GM18499 (cell line): ENCODE measurements at regions not wholly inside any gene's neighbourhood (a gene's known extent, or its start where the extent isn't known, plus 50 kb on each side); places are given as distances from the start of the nearest gene placed in this dataset.
"Not testable (repeated sequence)": the region's sequence is repeated elsewhere in the genome, so short reads cannot be mapped to it uniquely, and the experiment has no call there.

Source experiments
- ATAC-seq: cut with Tn5 transposase; IDR thresholded peaks from one replicate; pipeline ENCODE4 v1.9.1; 2021; ENCODE audit warnings: moderate number of reproducible peaks; ENCODE audit not compliant: insufficient read depth, unreplicated experiment

DNA sequence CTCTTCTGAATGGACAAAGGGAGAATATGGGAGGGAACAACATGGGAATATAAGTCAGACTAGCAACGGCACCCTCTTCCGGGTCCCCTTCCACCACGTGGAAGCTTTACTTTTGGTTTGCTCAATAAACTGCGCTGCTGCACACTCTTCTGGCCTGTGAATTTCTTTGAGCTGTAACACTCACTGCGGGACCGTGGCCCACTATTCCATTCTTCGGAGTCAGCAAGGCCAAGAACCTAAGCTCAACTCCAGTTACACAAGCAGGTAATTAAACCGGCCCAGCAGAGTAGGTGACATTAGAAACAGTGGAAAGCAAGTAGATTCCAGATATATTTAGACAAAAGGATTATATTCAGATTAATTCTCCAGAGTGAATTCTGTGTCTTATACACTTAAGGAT is 697.4 kb upstream of the NXPH2 start:
- no peak for ATAC-seq

DNA sequence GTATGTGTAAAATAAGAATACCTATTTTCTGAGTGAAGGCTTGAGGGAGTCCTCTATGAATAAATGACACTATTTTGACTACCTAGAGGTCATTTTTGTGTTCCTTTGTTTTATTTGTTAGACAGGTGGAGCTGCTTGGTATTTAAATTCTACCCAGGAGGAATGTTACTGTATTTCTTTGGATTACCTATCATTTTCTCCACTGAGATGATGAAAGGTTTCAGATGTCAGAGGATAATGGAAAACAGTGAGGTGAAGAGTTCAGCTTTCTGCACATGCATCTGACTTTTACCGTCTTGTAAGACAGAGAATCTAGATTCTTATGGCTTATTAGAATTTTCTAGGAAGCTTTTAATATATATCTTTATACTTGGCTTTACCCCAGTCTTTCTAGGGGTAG is 689.8 kb upstream of the NXPH2 start:
- ATAC-seq: no peak

DNA sequence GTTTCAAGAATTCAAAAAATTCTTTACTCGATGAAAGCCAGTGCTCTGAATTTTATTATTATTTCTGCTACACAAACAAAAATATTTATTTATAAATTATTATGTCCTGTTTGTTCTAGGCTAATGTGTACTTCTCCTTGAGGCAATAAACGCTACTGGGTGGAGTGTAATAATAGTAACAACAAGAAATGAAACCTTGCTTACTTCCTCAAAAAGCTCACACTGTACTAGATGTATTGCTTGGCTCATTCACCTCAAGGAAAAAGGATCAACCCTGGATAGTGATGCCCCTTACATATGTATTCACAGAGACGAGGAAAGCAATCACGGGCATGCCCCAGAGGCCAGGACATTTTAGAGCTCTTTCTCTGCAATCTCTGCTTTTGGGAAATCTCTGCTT is 685.6 kb upstream of the NXPH2 start:
- no peak for ATAC-seq

DNA sequence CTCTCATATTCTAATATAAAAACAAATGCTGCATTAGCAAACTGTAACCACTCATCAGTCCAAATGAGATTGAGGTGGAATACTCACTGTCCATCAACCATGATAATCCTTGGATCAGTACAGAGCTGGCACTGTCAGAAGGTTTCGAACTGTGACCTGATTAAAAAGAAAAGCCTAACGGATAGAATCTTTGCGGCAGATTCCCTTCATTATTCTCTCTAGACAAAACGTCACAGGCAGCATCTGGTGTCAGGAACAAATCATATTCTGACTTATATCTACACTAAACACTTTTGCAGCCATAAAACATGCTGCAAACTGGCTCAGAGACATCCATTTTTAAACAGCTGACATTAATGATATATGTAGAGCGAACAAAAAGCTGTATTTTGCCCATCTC is 677.7 kb upstream of the NXPH2 start:
- ATAC-seq: no peak

DNA sequence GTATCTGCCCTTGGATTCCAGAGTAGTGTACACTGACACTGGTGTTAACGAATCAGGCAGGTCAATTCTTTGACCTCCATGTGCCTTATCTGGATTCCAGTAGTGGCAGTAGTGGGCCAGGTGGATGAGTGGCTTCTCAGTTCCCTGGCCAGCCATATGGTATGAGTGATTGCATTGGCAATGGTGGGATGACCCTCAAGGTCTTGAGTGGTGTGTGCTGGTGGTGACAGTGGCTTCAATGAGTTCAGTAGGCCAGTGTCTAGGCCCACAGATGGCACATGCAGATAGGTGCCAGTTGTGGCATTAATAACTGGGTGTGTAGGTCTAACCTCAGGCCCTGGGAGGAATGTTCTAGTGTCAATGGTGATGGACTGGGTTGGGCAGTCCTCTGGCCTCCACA is 674.1 kb upstream of the NXPH2 start:
- no peak for ATAC-seq

DNA sequence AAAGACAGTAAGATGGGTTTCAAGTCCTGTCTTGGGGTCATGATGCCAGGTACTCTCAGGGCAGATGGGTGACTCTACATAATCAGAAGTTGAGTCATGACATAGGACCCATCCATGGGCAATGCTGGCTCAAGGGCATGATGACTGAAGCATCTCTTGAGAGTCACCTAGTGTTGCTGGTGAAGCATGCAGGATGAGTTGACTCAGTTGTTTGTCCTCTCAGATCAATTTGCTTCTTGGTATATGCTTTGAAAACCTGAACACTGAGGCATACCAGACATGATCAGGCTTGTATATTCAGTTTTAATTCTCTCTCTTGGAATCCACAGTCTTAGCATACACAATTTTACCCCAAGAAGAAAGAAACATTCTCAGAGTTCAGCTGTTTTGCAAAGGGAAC is 658.9 kb upstream of the NXPH2 start:
- no peak for ATAC-seq

DNA sequence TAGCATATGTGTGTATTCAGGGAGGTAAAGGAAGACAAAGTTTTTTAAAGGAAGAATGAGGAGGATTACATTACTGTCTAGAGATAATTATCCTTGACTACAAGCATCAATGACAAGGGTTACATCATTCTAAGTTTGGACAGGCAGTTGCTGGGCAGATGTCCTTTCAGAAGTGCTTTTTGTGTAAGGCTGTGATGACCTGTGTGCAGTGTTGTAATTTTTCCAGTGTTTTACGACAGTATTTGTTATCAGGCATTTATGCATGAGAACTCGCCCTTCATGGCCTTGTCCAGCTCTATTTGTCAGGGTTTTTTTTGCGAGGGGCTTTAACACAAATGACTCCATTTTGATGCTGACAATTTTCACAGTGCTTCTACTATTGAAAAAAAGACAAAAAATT is 658.3 kb upstream of the NXPH2 start:
- ATAC-seq: no peak

DNA sequence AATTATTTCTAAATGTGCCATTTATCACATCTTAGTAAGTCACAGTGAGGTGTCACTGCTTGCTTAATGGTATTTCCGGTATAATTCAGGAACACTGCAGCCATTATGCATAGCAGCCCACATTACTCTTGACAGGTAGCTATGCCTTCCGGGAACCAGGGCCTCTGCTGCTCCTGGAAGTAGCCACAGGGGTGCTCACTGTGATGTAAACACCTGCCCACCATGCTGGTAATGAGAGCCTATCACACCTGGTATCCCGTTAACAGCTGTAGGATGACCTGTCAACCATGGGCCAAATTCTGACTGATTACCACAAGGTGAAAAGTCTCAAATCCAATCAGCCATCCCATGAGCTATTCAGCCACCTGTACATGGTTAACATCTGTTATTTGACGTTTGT is 647.0 kb upstream of the NXPH2 start:
- no peak for ATAC-seq

GRCh38 chr2:139424101-139424500 is 643.9 kb upstream of the NXPH2 start:
- ATAC-seq: no peak

- no peak for ATAC-seq
Observed at GRCh38 chr2:139411236-139411635, 631.0 kb upstream of the NXPH2 start.

DNA sequence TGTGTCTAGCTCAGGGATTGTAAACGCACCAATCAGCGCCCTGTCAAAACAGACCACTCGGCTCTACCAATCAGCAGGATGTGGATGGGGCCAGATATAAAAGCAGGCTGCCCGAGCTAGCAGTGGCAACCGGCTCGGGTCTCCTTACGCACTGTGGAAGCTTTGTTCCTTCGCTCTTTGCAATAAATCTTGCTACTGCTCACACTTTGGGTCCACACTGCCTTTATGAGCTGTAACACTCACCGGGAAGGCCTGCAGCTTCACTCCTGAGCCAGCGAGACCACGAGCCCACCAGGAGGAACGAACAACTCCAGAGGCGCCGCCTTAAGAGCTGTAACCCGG is 630.6 kb upstream of the NXPH2 start:
- ATAC-seq: not testable (repeated sequence)

- not testable (repeated sequence) for ATAC-seq
Observed at GRCh38 chr2:139410147-139410832, 630.1 kb upstream of the NXPH2 start.

DNA sequence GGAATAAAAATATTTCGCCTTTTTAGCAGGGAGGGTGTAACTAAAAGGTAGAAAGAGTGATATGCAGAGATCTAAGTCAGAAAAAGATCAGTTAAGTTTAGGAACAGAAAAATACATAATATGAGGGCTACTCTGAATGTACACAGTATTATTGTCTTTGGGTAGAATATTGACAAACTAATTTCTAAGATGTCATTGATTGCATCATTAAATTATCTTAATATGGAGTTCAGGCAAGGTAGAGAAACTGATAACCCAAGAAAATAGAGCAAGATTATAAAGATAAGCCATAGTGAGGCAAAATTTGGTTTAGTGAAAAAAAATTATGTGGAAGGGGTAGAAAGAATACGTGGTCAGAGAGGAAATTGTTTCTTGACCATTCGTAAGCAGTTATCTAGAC is 629.0 kb upstream of the NXPH2 start:
- ATAC-seq: no peak

- ATAC-seq: no peak
Observed at GRCh38 chr2:139403948-139404347, 623.8 kb upstream of the NXPH2 start.

GRCh38 chr2:139394801-139395200 is 614.6 kb upstream of the NXPH2 start:
- no peak for ATAC-seq

- no peak for ATAC-seq
Observed at GRCh38 chr2:139389391-139389790, 609.2 kb upstream of the NXPH2 start.

- no peak for ATAC-seq
Observed at GRCh38 chr2:139386401-139386800, 606.2 kb upstream of the NXPH2 start.

GRCh38 chr2:139383532-139383931 is 603.3 kb upstream of the NXPH2 start:
- ATAC-seq: no peak

DNA sequence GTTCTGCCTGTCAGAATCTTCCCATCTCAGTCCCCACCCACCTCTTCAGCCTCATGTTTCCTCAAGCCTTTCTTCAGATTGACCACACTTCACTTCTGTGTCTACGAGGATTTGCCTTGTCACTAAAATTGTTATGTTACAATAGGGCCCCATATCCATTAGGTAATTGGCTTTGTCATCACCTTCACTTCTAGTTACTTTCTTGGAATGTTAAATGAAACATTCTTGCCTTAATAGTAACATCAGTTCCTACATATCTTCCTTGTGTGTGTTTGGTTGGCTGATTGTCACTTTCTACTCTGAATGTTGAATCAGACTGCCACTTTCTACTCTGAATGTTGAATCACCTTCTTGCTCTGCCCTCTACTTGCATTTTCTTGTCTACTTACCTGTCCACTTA is 599.9 kb upstream of the NXPH2 start:
- no peak for ATAC-seq

DNA sequence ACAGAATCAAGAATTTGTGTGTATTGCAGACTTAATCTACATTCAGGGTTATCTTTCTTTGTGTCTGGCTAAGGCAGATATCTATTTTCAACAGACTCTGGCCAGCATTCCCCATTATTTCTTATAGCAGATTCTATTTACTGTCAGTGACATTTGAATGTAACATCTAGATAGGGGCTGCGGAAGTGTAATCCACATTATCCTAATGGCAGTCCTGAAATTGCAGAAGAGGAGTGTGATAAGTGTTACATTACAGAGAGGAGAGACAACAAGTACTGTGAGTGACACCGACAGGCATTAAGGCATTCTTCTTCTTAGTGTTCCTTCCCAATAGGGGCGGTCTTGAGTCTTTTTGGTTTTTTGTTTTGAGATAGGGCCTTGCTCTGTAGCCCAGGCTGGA is 598.2 kb upstream of the NXPH2 start:
- no peak for ATAC-seq

DNA sequence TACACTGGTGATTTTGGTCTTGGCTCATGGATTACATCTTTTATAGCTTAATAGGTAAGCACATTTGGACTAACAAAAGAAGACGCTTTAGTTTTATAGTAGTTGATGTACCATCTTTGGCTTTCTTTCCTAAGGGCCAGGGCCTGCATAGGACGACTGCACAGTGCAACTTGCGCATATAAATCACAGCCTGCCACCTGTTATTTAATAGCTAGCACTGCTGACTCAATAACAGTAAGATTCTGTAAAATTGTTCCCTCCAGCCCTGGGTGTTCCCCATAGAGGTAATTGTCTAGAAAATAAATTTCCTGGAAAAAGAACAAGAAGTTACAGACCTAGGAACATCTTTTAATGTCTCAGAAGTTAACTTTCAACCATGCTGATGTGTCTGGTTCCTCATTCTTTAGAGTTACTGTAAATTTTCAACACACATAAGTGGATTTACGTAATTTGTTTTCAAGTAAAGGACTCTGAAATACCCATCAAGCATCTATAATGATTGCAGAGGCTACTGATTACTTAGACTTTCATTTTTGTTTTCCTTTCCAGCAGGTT is 594.2 kb upstream of the NXPH2 start:
- no peak for ATAC-seq
